ENCODE measurements at regions not wholly inside any gene's neighbourhood (a gene's known extent, or its start where the extent isn't known, plus 50 kb on each side); places are given as distances from the start of the nearest gene placed in this dataset.

GRCh38 chr5:176162198-176162597 lies 76.0 kb upstream of the SIMC1 start:
- Histone ChIP-seq H3K4me1 (replicated peaks in 1 of 2) (peaks cover 0 to 5% of the 10 kb centered on the region in 2 donors), H3K4me3 (no peak overlapping the region), H3K27ac (no peak overlapping the region)
- WGBS, 10 experiments: 55 to 97% (median 72%) methylated on average over 1 to 3 of the region's 3 CpGs; no CpG with 5 or more reads in 2 of the 10 experiments
- ATAC-seq (replicated peaks in 6 of 8): peak in 1 of 8 experiments; percentile 52
- in situ Hi-C loops (cut with MboI; ENCODE audit: low pct_unique_long_range_greater_than_20kb in 2 of 9, low sequenced_read_pairs in 9 of 9, unreplicated experiment in 9 of 9): no loop called here

- Histone ChIP-seq H3K4me3 (no peak overlapping the region), H3K4me1 (replicated peaks in 1 of 2) (peaks cover 0 to 5% of the 10 kb centered on the region in 2 donors), H3K27ac (no peak overlapping the region)
- ATAC-seq (replicated peaks in 6 of 8): peak in 3 of 8 experiments; percentile 42 to 82 (median 50)
- in situ Hi-C loops (cut with MboI; ENCODE audit: low pct_unique_long_range_greater_than_20kb in 2 of 9, low sequenced_read_pairs in 9 of 9, unreplicated experiment in 9 of 9): no loop called here
- WGBS, 10 experiments: 7 to 81% (median 64%) methylated on average over 1 to 4 of the region's 4 CpGs
These were observed 75.3 kb upstream of the SIMC1 start for GRCh38 chr5:176162888-176163287.

- 28 to 92% (median 66%) methylated on average over 1 to 4 of the region's 4 CpGs; no CpG with 5 or more reads in 2 of the 10 experiments for WGBS, 10 experiments
- peak in 1 of 8 experiments; percentile 8 for ATAC-seq (replicated peaks in 6 of 8)
These were observed 71.8 kb upstream of the SIMC1 start for GRCh38 chr5:176166427-176166826.

GRCh38 chr5:176167800-176168199 lies 70.4 kb upstream of the SIMC1 start:
- Histone ChIP-seq H3K27ac (no peak overlapping the region), H3K4me3 (no peak overlapping the region), H3K4me1 (replicated peaks in 1 of 2) (peaks cover 0 to 4% of the 10 kb centered on the region in 2 donors)
- in situ Hi-C loops (cut with MboI; ENCODE audit: low pct_unique_long_range_greater_than_20kb in 2 of 9, low sequenced_read_pairs in 9 of 9, unreplicated experiment in 9 of 9): no loop called here
- WGBS, 10 experiments: 37 to 67% (median 52%) methylated on average over 1 to 6 of the region's 6 CpGs; no CpG with 5 or more reads in 1 of the 10 experiments
- peak in 1 of 8 experiments; percentile 24 for ATAC-seq (replicated peaks in 6 of 8)

More at GRCh38 chr5:176166427-176166826, 71.8 kb upstream of the SIMC1 start:
- peaks cover 0 to 5% of the 10 kb centered on the region in 2 donors for H3K4me1 ChIP-seq (replicated peaks in 1 of 2)
- in situ Hi-C loops (cut with MboI; ENCODE audit: low pct_unique_long_range_greater_than_20kb in 2 of 9, low sequenced_read_pairs in 9 of 9, unreplicated experiment in 9 of 9): no loop called here
- no peak overlapping the region for H3K4me3 ChIP-seq
- H3K27ac ChIP-seq: no peak overlapping the region

GRCh38 chr5:176169393-176170063 lies 68.7 kb upstream of the SIMC1 start:
- ATAC-seq (replicated peaks in 6 of 8): no peak
- Histone ChIP-seq H3K4me1 (replicated peaks in 1 of 2) (no peaks in the 10 kb centered on the region), H3K27ac (no peak overlapping the region), H3K4me3 (no peak overlapping the region)
- in situ Hi-C loops (cut with MboI; ENCODE audit: low pct_unique_long_range_greater_than_20kb in 2 of 9, low sequenced_read_pairs in 9 of 9, unreplicated experiment in 9 of 9): no loop called here
- 0 to 63% (median 51%) methylated on average over 1 to 2 of the region's 3 CpGs; no CpG with 5 or more reads in 6 of the 10 experiments for WGBS, 10 experiments

- no peaks in the 10 kb centered on the region for H3K4me1 ChIP-seq (replicated peaks in 1 of 2)
- no peak overlapping the region for H3K27ac ChIP-seq
- ATAC-seq (replicated peaks in 6 of 8): no peak
- WGBS, 10 experiments: 9 to 67% (median 60%) methylated on average over 1 to 2 of the region's 2 CpGs; no CpG with 5 or more reads in 7 of the 10 experiments
- no peak overlapping the region for H3K4me3 ChIP-seq
- in situ Hi-C loops (cut with MboI; ENCODE audit: low pct_unique_long_range_greater_than_20kb in 2 of 9, low sequenced_read_pairs in 9 of 9, unreplicated experiment in 9 of 9): no loop called here
These were observed 68.1 kb upstream of the SIMC1 start for GRCh38 chr5:176170084-176170483.

- peak in 2 of 8 experiments; percentile 53 to 91 for ATAC-seq (replicated peaks in 6 of 8)
- WGBS, 10 experiments: 37 to 82% (median 60%) methylated on average over 3 to 7 of the region's 11 CpGs; no CpG with 5 or more reads in 2 of the 10 experiments
- in situ Hi-C loops (cut with MboI; ENCODE audit: low pct_unique_long_range_greater_than_20kb in 2 of 9, low sequenced_read_pairs in 9 of 9, unreplicated experiment in 9 of 9): no loop called here
These were observed 67.0 kb upstream of the SIMC1 start for GRCh38 chr5:176171171-176171760.

GRCh38 chr5:176172246-176172645 lies 66.0 kb upstream of the SIMC1 start:
- H3K27ac ChIP-seq: no peak overlapping the region
- WGBS, 10 experiments: 54 to 98% (median 66%) methylated on average over 4 to 7 of the region's 7 CpGs
- ATAC-seq (replicated peaks in 6 of 8): no peak
- no peaks in the 10 kb centered on the region for H3K4me1 ChIP-seq (replicated peaks in 1 of 2)
- H3K4me3 ChIP-seq: no peak overlapping the region
- in situ Hi-C loops (cut with MboI; ENCODE audit: low pct_unique_long_range_greater_than_20kb in 2 of 9, low sequenced_read_pairs in 9 of 9, unreplicated experiment in 9 of 9): no loop called here

More at GRCh38 chr5:176171171-176171760, 67.0 kb upstream of the SIMC1 start:
- no peak overlapping the region for H3K27ac ChIP-seq
- no peak overlapping the region for H3K4me3 ChIP-seq
- no peaks in the 10 kb centered on the region for H3K4me1 ChIP-seq (replicated peaks in 1 of 2)

GRCh38 chr5:176173647-176174046 lies 64.6 kb upstream of the SIMC1 start:
- in situ Hi-C loops (cut with MboI; ENCODE audit: low pct_unique_long_range_greater_than_20kb in 2 of 9, low sequenced_read_pairs in 9 of 9, unreplicated experiment in 9 of 9): no loop called here
- 20 to 100% (median 73%) methylated on average over 1 to 3 of the region's 7 CpGs; no CpG with 5 or more reads in 4 of the 10 experiments for WGBS, 10 experiments
- peak in 2 of 8 experiments; percentile 9 to 55 for ATAC-seq (replicated peaks in 6 of 8)

GRCh38 chr5:176174345-176175025 lies 63.7 kb upstream of the SIMC1 start:
- no peak for ATAC-seq (replicated peaks in 6 of 8)
- Histone ChIP-seq H3K4me3 (no peak overlapping the region), H3K27ac (no peak overlapping the region), H3K4me1 (replicated peaks in 1 of 2) (no peaks in the 10 kb centered on the region)
- WGBS, 10 experiments: 60 to 100% (median 83%) methylated on average over 1 of the region's 8 CpGs; no CpG with 5 or more reads in 5 of the 10 experiments
- in situ Hi-C loops (cut with MboI; ENCODE audit: low pct_unique_long_range_greater_than_20kb in 2 of 9, low sequenced_read_pairs in 9 of 9, unreplicated experiment in 9 of 9): no loop called here

More at GRCh38 chr5:176173647-176174046, 64.6 kb upstream of the SIMC1 start:
- H3K27ac ChIP-seq: no peak overlapping the region
- H3K4me1 ChIP-seq (replicated peaks in 1 of 2): no peaks in the 10 kb centered on the region
- H3K4me3 ChIP-seq: no peak overlapping the region

GRCh38 chr5:176175101-176175852 lies 62.9 kb upstream of the SIMC1 start:
- no peaks in the 10 kb centered on the region for H3K4me1 ChIP-seq (replicated peaks in 1 of 2)
- no peak overlapping the region for H3K4me3 ChIP-seq
- in situ Hi-C loops (cut with MboI; ENCODE audit: low pct_unique_long_range_greater_than_20kb in 2 of 9, low sequenced_read_pairs in 9 of 9, unreplicated experiment in 9 of 9): no loop called here
- no peak for ATAC-seq (replicated peaks in 6 of 8)
- WGBS, 10 experiments: 21 to 100% (median 69%) methylated on average over 2 to 10 of the region's 16 CpGs; no CpG with 5 or more reads in 3 of the 10 experiments
- H3K27ac ChIP-seq: no peak overlapping the region

- peaks cover 0 to 5% of the 10 kb centered on the region in 2 donors for H3K4me1 ChIP-seq (replicated peaks in 1 of 2)
- no peak overlapping the region for H3K27ac ChIP-seq
- no peak overlapping the region for H3K4me3 ChIP-seq
- 53 to 100% (median 80%) methylated on average over 1 to 6 of the region's 6 CpGs for WGBS, 10 experiments
- in situ Hi-C loops (cut with MboI; ENCODE audit: low pct_unique_long_range_greater_than_20kb in 2 of 9, low sequenced_read_pairs in 9 of 9, unreplicated experiment in 9 of 9): no loop called here
- no peak for ATAC-seq (replicated peaks in 6 of 8)
These were observed 62.0 kb upstream of the SIMC1 start for GRCh38 chr5:176176231-176176630.
